ENCODE measurements at regions not wholly inside any gene's neighbourhood (a gene's known extent, or its start where the extent isn't known, plus 50 kb on each side); places are given as distances from the start of the nearest gene placed in this dataset.

- no peaks in the 10 kb centered on the region for H3K27me3 ChIP-seq (ENCODE audit: low read depth)
- H3K4me3 ChIP-seq = no peak overlapping the region
- in situ Hi-C loops (cut with MboI; ENCODE audit: low sequenced_read_pairs) = loop anchor here (10.0 kb wide), 1 partner anchor 732 kb away; no protein-coding TSS in a partner anchor
- DNase-seq (ENCODE audit: low spot score in 2 of 2) = no peak
- no peaks in the 10 kb centered on the region for H3K36me3 ChIP-seq (replicated peaks)
- no peaks in the 10 kb centered on the region for H3K4me1 ChIP-seq
- 0 out of 2 replicates have a peak, but pooled peaks cover 3% of the 10 kb centered on the region for H3K9me3 ChIP-seq
These were observed 1254.7 kb downstream of the BRD1 start for GRCh38 chr22:48572951-48573350.

DNA sequence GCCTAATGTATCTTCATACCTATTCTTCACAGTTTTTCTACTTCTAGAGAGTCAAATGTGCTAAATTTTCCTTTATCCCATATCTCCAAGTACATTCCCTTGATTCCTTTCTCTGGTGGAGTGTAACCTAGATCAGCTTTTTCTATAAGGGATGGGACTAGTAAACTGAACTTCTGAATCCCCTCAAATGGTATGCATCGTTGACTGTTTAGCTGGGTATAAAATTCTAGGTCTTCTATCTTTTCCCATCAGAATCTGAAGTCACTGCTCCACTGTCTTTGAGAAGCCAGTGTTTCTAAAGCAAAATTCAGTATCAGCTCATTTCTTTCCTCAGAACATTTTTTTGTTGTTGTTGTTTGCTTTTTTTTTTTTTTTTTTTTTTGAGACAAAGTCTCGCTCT is 1256.8 kb downstream of the BRD1 start:
- Histone ChIP-seq H3K9me3 (0 out of 2 replicates have a peak, but pooled peaks cover 3% of the 10 kb centered on the region), H3K36me3 (replicated peaks) (no peaks in the 10 kb centered on the region)
- in situ Hi-C loops (cut with MboI; ENCODE audit: low sequenced_read_pairs) = loop anchor here (10.0 kb wide), 1 partner anchor 734 kb away; no protein-coding TSS in a partner anchor

DNA sequence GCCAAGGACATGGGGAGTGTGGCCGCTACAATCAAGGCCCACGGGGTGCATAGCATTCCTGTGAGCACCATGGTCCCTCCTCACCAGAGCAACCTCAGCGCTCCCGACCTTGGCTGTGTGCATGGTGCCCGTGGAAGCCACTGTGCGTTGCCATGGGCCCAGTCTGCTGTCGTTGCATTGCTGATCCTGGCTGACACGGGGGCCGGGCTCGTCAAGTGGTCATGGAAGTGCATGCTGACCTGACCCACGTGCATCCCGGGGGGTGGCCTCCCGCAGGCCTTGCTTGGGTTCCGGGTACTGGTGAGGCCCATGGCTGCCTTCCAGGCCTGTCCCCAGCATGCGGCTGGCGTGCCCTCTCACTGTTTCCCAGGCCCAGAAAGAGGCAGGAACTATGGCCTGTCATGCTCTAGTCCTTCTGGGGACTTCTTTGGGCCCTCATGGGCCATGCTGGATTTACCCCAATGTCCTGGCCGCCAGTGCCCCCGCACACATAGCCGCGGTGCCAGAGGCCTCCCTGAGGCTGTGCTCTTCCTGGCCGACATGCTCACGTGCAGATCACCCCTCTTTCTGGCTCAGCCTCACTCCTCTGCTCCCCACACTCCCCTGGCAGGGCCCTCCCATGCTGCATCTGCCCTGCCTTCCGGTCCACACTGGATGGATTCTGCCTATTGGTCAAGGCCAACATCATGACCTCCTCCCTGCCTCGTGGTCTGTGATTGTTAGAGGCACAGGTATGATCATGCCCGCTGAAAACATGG is 1258.0 kb downstream of the BRD1 start:
- no peak for DNase-seq (ENCODE audit: low spot score in 2 of 2)
- Histone ChIP-seq H3K36me3 (replicated peaks) (no peaks in the 10 kb centered on the region), H3K9me3 (0 out of 2 replicates have a peak, but pooled peaks cover 3% of the 10 kb centered on the region), H3K4me3 (no peak overlapping the region), H3K4me1 (no peaks in the 10 kb centered on the region), H3K27me3 (ENCODE audit: low read depth) (no peaks in the 10 kb centered on the region)
- in situ Hi-C loops (cut with MboI; ENCODE audit: low sequenced_read_pairs) = loop anchor here (10.0 kb wide), 1 partner anchor 735 kb away; no protein-coding TSS in a partner anchor

More for the DNA sequence above, 1256.8 kb downstream of the BRD1 start:
- Histone ChIP-seq H3K4me1 (no peaks in the 10 kb centered on the region), H3K27me3 (ENCODE audit: low read depth) (no peaks in the 10 kb centered on the region), H3K4me3 (no peak overlapping the region)
- DNase-seq (ENCODE audit: low spot score in 2 of 2) = no peak

DNA sequence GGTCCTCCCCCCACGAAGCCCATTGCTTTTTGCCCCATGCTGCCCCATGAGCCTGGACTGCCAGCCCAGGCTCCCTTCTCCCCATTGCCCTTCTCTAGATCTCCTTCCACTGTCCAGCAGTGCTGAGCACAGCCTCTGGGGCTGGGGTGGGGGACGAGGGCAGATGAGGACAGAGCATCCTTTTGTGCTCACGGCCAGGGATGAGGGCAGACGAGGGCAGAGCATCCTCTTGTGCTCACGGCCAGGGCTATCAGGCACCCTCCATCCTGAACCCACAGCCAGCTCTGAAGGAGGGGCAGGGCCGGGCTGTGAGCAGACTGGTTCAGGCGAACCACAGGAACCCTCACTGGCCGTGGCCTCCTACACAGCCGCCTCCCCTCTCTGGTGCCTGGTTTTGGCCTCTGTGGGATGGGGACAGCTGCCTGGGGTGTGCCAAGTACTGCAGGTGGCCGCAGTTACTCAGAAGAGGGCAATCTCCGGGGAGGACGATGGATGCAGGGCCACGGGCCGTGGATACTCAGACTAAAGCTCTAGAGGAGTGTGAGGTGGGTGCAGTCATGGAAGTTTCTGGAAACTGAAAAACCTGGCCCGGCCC is 1258.8 kb downstream of the BRD1 start:
- no peak for DNase-seq (ENCODE audit: low spot score in 2 of 2)
- in situ Hi-C loops (cut with MboI; ENCODE audit: low sequenced_read_pairs) = no loop called here
- H3K4me3 ChIP-seq = no peak overlapping the region

GRCh38 chr22:48567213-48567975 is 1260.3 kb downstream of the BRD1 start:
- no peaks in the 10 kb centered on the region for H3K27me3 ChIP-seq (ENCODE audit: low read depth)
- no peaks in the 10 kb centered on the region for H3K4me1 ChIP-seq
- 0 out of 2 replicates have a peak, but pooled peaks cover 3% of the 10 kb centered on the region for H3K9me3 ChIP-seq
- H3K36me3 ChIP-seq (replicated peaks) = no peaks in the 10 kb centered on the region
- no peak for DNase-seq (ENCODE audit: low spot score in 2 of 2)
- no peak overlapping the region for H3K4me3 ChIP-seq
- in situ Hi-C loops (cut with MboI; ENCODE audit: low sequenced_read_pairs) = no loop called here

More for the DNA sequence above, 1258.8 kb downstream of the BRD1 start:
- Histone ChIP-seq H3K27me3 (ENCODE audit: low read depth) (no peaks in the 10 kb centered on the region), H3K4me1 (no peaks in the 10 kb centered on the region), H3K36me3 (replicated peaks) (no peaks in the 10 kb centered on the region), H3K9me3 (0 out of 2 replicates have a peak, but pooled peaks cover 3% of the 10 kb centered on the region)

DNA sequence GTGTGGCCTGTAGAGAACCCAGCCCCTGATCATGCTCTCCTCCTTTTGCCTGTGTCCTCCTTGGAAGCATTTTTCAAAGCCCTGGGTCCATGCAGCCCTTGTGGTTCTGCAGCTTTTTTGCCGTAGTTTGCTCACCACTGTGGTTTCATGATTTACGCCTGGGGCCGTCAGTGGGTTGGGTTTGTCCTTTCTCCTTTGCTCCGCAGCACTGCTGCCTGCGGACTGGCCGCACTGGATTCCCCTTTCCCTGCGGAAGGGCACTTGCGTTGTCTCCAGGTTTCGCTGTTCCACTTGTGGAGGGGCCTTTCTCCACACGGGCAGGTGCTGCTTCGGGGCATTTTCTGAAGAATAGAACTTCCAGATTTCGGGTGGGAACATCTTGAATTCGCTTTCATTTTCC is 1260.9 kb downstream of the BRD1 start:
- DNase-seq (ENCODE audit: low spot score in 2 of 2) = no peak
- H3K27me3 ChIP-seq (ENCODE audit: low read depth) = no peaks in the 10 kb centered on the region
- no peaks in the 10 kb centered on the region for H3K36me3 ChIP-seq (replicated peaks)
- 0 out of 2 replicates have a peak, but pooled peaks cover 3% of the 10 kb centered on the region for H3K9me3 ChIP-seq
- in situ Hi-C loops (cut with MboI; ENCODE audit: low sequenced_read_pairs) = no loop called here
- H3K4me3 ChIP-seq = no peak overlapping the region
- no peaks in the 10 kb centered on the region for H3K4me1 ChIP-seq

DNA sequence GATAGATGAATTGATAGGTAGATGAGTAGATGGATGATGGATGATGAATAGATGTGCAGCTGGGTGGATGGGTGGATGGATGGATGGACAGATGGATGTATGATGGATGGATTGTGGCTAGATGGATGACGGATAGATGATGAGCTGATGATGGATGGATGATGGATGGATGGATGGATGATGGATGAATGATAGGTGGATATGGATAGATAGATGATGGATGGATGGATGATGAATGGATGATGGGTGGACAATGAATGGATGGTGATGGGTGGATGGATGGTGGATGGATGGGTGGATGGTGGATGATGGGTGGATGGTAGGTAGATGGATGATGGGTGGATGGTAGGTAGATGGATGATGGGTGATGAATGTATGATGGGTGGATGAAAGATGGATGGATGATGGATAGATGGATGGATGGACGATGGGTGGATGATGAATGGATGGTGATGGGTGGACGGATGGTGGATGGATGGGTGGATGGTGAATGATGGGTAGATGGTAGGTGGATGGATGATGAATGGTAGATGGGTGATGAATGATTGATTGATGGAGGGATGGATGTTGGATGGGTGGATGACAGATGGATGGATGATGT is 1261.7 kb downstream of the BRD1 start:
- 0 out of 2 replicates have a peak, but pooled peaks cover 3% of the 10 kb centered on the region for H3K9me3 ChIP-seq
- in situ Hi-C loops (cut with MboI; ENCODE audit: low sequenced_read_pairs) = no loop called here

DNA sequence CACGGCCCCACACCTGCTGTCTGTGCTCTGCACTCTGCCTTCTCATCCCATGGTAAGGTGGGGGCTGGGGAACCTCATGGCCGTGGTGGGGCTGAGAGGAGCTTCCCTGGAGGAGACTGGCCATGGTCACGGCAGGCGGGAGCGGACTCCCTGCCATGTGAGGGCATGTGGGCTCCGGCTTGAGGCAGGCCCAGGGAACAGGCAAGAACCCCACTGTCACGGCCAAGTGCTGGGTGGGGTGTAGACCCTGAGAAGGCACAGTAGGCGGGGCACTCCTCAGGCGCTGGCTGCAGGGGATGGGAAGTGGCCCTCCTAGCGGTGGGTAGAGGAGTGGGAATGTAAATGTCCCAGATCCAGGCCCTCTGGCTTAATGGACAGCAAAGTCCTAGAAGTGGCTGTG is 1262.7 kb downstream of the BRD1 start:
- no peak overlapping the region for H3K4me3 ChIP-seq
- in situ Hi-C loops (cut with MboI; ENCODE audit: low sequenced_read_pairs) = no loop called here
- no peaks in the 10 kb centered on the region for H3K36me3 ChIP-seq (replicated peaks)
- no peaks in the 10 kb centered on the region for H3K4me1 ChIP-seq
- DNase-seq (ENCODE audit: low spot score in 2 of 2) = no peak
- no peaks in the 10 kb centered on the region for H3K9me3 ChIP-seq
- H3K27me3 ChIP-seq (ENCODE audit: low read depth) = no peaks in the 10 kb centered on the region

More for the DNA sequence above, 1261.7 kb downstream of the BRD1 start:
- Histone ChIP-seq H3K4me3 (no peak overlapping the region), H3K27me3 (ENCODE audit: low read depth) (no peaks in the 10 kb centered on the region), H3K36me3 (replicated peaks) (no peaks in the 10 kb centered on the region), H3K4me1 (no peaks in the 10 kb centered on the region)
- DNase-seq (ENCODE audit: low spot score in 2 of 2) = no peak

GRCh38 chr22:48563966-48564330 is 1263.7 kb downstream of the BRD1 start:
- no peaks in the 10 kb centered on the region for H3K36me3 ChIP-seq (replicated peaks)
- H3K9me3 ChIP-seq = no peaks in the 10 kb centered on the region
- in situ Hi-C loops (cut with MboI; ENCODE audit: low sequenced_read_pairs) = no loop called here
- no peaks in the 10 kb centered on the region for H3K4me1 ChIP-seq
- no peaks in the 10 kb centered on the region for H3K27me3 ChIP-seq (ENCODE audit: low read depth)
- no peak for DNase-seq (ENCODE audit: low spot score in 2 of 2)
- H3K4me3 ChIP-seq = no peak overlapping the region

DNA sequence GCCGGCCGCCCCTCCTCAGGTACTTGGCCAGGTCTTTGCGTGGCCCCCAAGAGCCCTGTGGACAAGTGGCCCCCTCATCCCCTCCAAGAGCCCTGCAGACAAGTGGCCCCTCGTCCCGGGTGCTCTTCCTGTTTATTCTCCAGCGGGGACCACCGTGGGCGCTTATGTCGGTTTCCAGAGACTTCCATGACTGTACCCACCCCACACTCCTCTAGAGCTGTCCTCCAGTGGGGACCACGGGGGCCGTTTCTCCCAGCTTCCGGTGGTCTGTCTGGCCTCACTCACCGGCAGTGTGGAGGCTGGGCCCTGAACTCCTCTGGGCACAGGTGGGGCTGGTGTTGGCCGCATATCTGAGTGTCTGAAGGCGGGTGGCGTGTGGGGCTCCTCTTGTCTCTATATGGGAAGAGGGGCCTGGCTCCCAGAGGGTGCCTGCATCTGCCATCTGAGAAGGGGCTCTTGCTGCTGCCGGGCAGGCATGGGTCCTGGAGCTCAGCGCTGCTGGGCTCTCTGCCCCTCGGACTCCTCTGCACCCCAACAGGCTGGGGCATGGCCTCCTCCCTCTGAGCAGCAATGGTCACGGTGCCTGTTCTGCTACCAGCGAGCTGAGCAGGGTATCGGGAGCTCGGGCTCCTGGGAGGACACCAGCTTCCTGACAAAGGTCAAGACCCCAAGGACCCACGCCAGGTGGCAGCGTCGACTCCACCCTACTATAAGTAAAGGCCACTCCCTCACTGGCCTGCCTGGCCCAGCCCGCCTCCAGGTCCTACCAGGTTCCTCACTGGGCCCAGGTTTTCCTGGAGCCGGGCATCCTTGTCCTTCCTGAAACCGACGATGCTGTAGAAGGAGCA is 1264.3 kb downstream of the BRD1 start:
- H3K27me3 ChIP-seq (ENCODE audit: low read depth) = no peaks in the 10 kb centered on the region
- no peaks in the 10 kb centered on the region for H3K36me3 ChIP-seq (replicated peaks)
- no peaks in the 10 kb centered on the region for H3K4me1 ChIP-seq
- no peaks in the 10 kb centered on the region for H3K9me3 ChIP-seq
- in situ Hi-C loops (cut with MboI; ENCODE audit: low sequenced_read_pairs) = no loop called here
- H3K4me3 ChIP-seq = no peak overlapping the region
- DNase-seq (ENCODE audit: low spot score in 2 of 2) = no peak

GRCh38 chr22:48561676-48562075 is 1266.0 kb downstream of the BRD1 start:
- H3K4me1 ChIP-seq = no peaks in the 10 kb centered on the region

GRCh38 chr22:48560836-48561235 is 1266.8 kb downstream of the BRD1 start:
- DNase-seq (ENCODE audit: low spot score in 2 of 2) = no peak
- in situ Hi-C loops (cut with MboI; ENCODE audit: low sequenced_read_pairs) = no loop called here
- no peak overlapping the region for H3K4me3 ChIP-seq
- H3K27me3 ChIP-seq (ENCODE audit: low read depth) = no peaks in the 10 kb centered on the region
- H3K4me1 ChIP-seq = no peaks in the 10 kb centered on the region
- H3K9me3 ChIP-seq = no peaks in the 10 kb centered on the region
- no peaks in the 10 kb centered on the region for H3K36me3 ChIP-seq (replicated peaks)

More at GRCh38 chr22:48561676-48562075, 1266.0 kb downstream of the BRD1 start:
- H3K4me3 ChIP-seq = no peak overlapping the region
- no peak for DNase-seq (ENCODE audit: low spot score in 2 of 2)
- no peaks in the 10 kb centered on the region for H3K9me3 ChIP-seq
- H3K27me3 ChIP-seq (ENCODE audit: low read depth) = no peaks in the 10 kb centered on the region
- in situ Hi-C loops (cut with MboI; ENCODE audit: low sequenced_read_pairs) = no loop called here
- H3K36me3 ChIP-seq (replicated peaks) = no peaks in the 10 kb centered on the region

DNA sequence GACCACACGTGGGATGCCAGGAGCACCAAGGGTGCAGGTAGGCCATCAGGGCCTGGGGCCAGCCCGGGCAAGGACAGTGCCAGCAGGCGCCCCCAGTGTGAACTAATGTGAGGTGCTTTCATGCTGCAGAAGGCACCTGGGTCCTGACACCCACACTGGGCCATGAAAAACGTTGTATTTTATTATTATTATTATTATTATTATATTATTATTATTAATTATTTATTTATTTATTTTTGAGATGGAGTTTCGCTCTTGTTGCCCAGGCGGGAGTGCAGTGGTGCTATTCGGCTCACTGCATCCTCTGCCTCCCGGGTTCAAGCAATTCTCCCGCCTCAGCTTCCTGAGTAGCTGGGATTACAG is 1267.3 kb downstream of the BRD1 start:
- no peaks in the 10 kb centered on the region for H3K36me3 ChIP-seq (replicated peaks)
- no peak overlapping the region for H3K4me3 ChIP-seq
- no peak for DNase-seq (ENCODE audit: low spot score in 2 of 2)
- H3K9me3 ChIP-seq = no peaks in the 10 kb centered on the region
- H3K27me3 ChIP-seq (ENCODE audit: low read depth) = no peaks in the 10 kb centered on the region
- in situ Hi-C loops (cut with MboI; ENCODE audit: low sequenced_read_pairs) = no loop called here
- H3K4me1 ChIP-seq = no peaks in the 10 kb centered on the region
